Esophagus muscularis mucosa (tissue), 4 donors: ENCODE measurements at regions not wholly inside any gene's neighbourhood (a gene's known extent, or its start where the extent isn't known, plus 50 kb on each side); places are given as distances from the start of the nearest gene placed in this dataset.

Experiments
- DNase-seq: peaks from one replicate; pipeline ENCODE4 v3.0.0-alpha.2; 2017; ENCODE audit errors: extremely low spot score
- H3K27ac ChIP-seq, 4 donors: fragments of 200-600 bp; sonication (generic); replicated peaks in 1 of 4; 1 replicate in 3 of 4; 2 replicates in 1 of 4; pipeline ENCODE4 v1.5.1; 2016 to 2019; ENCODE audit warnings: mild to moderate bottlenecking in 1 of 4
- H3K27me3 ChIP-seq, 4 donors: fragments of 200-600 bp; sonication (generic); one replicate each; pipeline versions ENCODE4 v1.5.1 to v1.6.0; 2016 to 2019
- H3K36me3 ChIP-seq, 4 donors: fragments of 200-600 bp; sonication (generic); one replicate each; pipeline ENCODE4 v1.5.1; 2016 to 2019
- H3K4me1 ChIP-seq, 4 donors: fragments of 200-600 bp; sonication (generic); one replicate each; pipeline ENCODE4 v1.5.1; 2016 to 2019
- H3K4me3 ChIP-seq, 4 donors: fragments of 200-600 bp; sonication (generic); 1 replicate in 2 of 4; 2 replicates in 2 of 4; pipeline ENCODE4 v1.5.1; 2016 to 2019; ENCODE audit warnings: mild to moderate bottlenecking in 4 of 4, moderate library complexity in 1 of 4
- H3K9me3 ChIP-seq, 4 donors: fragments of 200-600 bp; sonication (generic); 1 replicate in 3 of 4; 2 replicates in 1 of 4; pipeline ENCODE4 v1.5.1; 2016 to 2019
- CTCF ChIP-seq, 3 experiments: fragments of 200-600 bp in 2 of 3; fragments of 450-650 bp in 1 of 3; sonication (generic) in 2 of 3; IDR thresholded peaks; one replicate each; pipeline ENCODE4 v1.5.1; 2017 to 2019; ENCODE audit warnings: antibody characterized with exemption in 3 of 3, mild to moderate bottlenecking in 2 of 3, moderate library complexity in 1 of 3
- EP300 ChIP-seq: sonication (generic); formaldehyde crosslinking; IDR thresholded peaks from one replicate; pipeline ENCODE4 v1.6.1; 2017; ENCODE audit warnings: antibody characterized with exemption
- POLR2A ChIP-seq: fragments of 450-650 bp; IDR thresholded peaks from one replicate; pipeline ENCODE4 v1.6.1; 2017; ENCODE audit warnings: antibody characterized with exemption, moderate library complexity, mild to moderate bottlenecking, low read depth
- POLR2AphosphoS5 ChIP-seq, 2 donors: sonication (generic); formaldehyde crosslinking; IDR thresholded peaks; one replicate each; pipeline ENCODE4 v1.6.1; 2017; ENCODE audit warnings: antibody characterized with exemption in 2 of 2
- WGBS: methylation state at CpG from one replicate; pipeline ENCODE4 v1.1.5; 2018; 5-methylcytosine and 5-hydroxymethylcytosine counted together
- intact Hi-C: fragments of 100-400 bp; cut with DNase I; formaldehyde crosslinking; loops from one replicate; pipeline ENCODE4 v1.15.1; 2023

- WGBS: 86% methylated on average over 4 of the region's 4 CpGs
- no peak for TF ChIP-seq CTCF (IDR thresholded peaks at IDR 0.05)
- no peak for TF ChIP-seq POLR2AphosphoS5 (IDR thresholded peaks at IDR 0.05)
- no peak for TF ChIP-seq POLR2A
- TF ChIP-seq EP300: no peak
- intact Hi-C loops: no loop called here
These were observed 407.6 kb downstream of the HTR1B start for GRCh38 chr6:77055711-77056110.

GRCh38 chr6:77040568-77041195 lies 422.6 kb downstream of the HTR1B start:
- WGBS: 80% methylated on average over 3 of the region's 3 CpGs
- H3K27me3 ChIP-seq: no peaks in the 10 kb centered on the region
- no peak for DNase-seq
- no peak overlapping the region for H3K27ac ChIP-seq
- H3K4me3 ChIP-seq: no peak overlapping the region
- no peaks in the 10 kb centered on the region for H3K36me3 ChIP-seq
- peaks cover 0 to 22% (median 12%) of the 10 kb centered on the region in 4 donors for H3K9me3 ChIP-seq
- TF ChIP-seq POLR2AphosphoS5 (IDR thresholded peaks at IDR 0.05) (no peak), POLR2A (no peak), EP300 (no peak), CTCF (IDR thresholded peaks at IDR 0.05) (no peak)
- H3K4me1 ChIP-seq: no peaks in the 10 kb centered on the region
- intact Hi-C loops: no loop called here

More at GRCh38 chr6:77055711-77056110, 407.6 kb downstream of the HTR1B start:
- Histone ChIP-seq H3K4me3 (no peak overlapping the region), H3K27ac (no peak overlapping the region), H3K4me1 (no peaks in the 10 kb centered on the region), H3K9me3 (peaks cover 0 to 7% (median 0%) of the 10 kb centered on the region in 4 donors), H3K27me3 (no peaks in the 10 kb centered on the region), H3K36me3 (no peaks in the 10 kb centered on the region)
- no peak for DNase-seq

- Histone ChIP-seq H3K9me3 (peaks cover 0 to 22% (median 12%) of the 10 kb centered on the region in 4 donors), H3K27ac (no peak overlapping the region), H3K27me3 (no peaks in the 10 kb centered on the region), H3K4me3 (no peak overlapping the region), H3K36me3 (no peaks in the 10 kb centered on the region), H3K4me1 (no peaks in the 10 kb centered on the region)
- no peak for DNase-seq
- 69% methylated on average over 3 of the region's 3 CpGs for WGBS
- intact Hi-C loops: no loop called here
- TF ChIP-seq EP300: no peak
- no peak for TF ChIP-seq POLR2AphosphoS5 (IDR thresholded peaks at IDR 0.05)
- TF ChIP-seq CTCF (IDR thresholded peaks at IDR 0.05): no peak
- TF ChIP-seq POLR2A: no peak
These were observed 424.5 kb downstream of the HTR1B start for GRCh38 chr6:77038807-77039206.

GRCh38 chr6:77037439-77037838 lies 425.9 kb downstream of the HTR1B start:
- intact Hi-C loops: no loop called here
- WGBS: 94% methylated on average over 1 of the region's 1 CpG
- H3K4me3 ChIP-seq: no peak overlapping the region

GRCh38 chr6:77036400-77036799 lies 426.9 kb downstream of the HTR1B start:
- TF ChIP-seq CTCF (IDR thresholded peaks at IDR 0.05): no peak
- no peak for TF ChIP-seq POLR2AphosphoS5 (IDR thresholded peaks at IDR 0.05)
- no peak for TF ChIP-seq EP300
- 79% methylated on average over 4 of the region's 4 CpGs for WGBS
- no peak for DNase-seq
- peaks cover 0 to 22% (median 12%) of the 10 kb centered on the region in 4 donors for H3K9me3 ChIP-seq
- intact Hi-C loops: no loop called here
- H3K4me3 ChIP-seq: no peak overlapping the region
- no peaks in the 10 kb centered on the region for H3K4me1 ChIP-seq
- H3K27ac ChIP-seq: no peak overlapping the region
- H3K27me3 ChIP-seq: no peaks in the 10 kb centered on the region
- H3K36me3 ChIP-seq: no peaks in the 10 kb centered on the region

More at GRCh38 chr6:77037439-77037838, 425.9 kb downstream of the HTR1B start:
- Histone ChIP-seq H3K9me3 (peaks cover 0 to 22% (median 12%) of the 10 kb centered on the region in 4 donors), H3K4me1 (no peaks in the 10 kb centered on the region), H3K36me3 (no peaks in the 10 kb centered on the region), H3K27ac (no peak overlapping the region), H3K27me3 (no peaks in the 10 kb centered on the region)
- DNase-seq: no peak
- no peak for TF ChIP-seq POLR2AphosphoS5 (IDR thresholded peaks at IDR 0.05)
- no peak for TF ChIP-seq POLR2A
- TF ChIP-seq EP300: no peak
